Peyer's patch (tissue), 4 donors: ENCODE measurements at regions not wholly inside any gene's neighbourhood (a gene's known extent, or its start where the extent isn't known, plus 50 kb on each side); places are given as distances from the start of the nearest gene placed in this dataset.

Source experiments
- CTCF ChIP-seq, 6 experiments: fragments of 450-650 bp in 4 of 6; fragments of 200-600 bp in 2 of 6; sonication (generic) in 1 of 6; IDR thresholded peaks; one replicate each; pipeline ENCODE4 v1.5.1; 2017 to 2019; ENCODE audit warnings: antibody characterized with exemption in 6 of 6, mild to moderate bottlenecking in 3 of 6, moderate library complexity in 1 of 6
- POLR2A ChIP-seq, 2 donors: fragments of 450-650 bp; IDR thresholded peaks; one replicate each; pipeline ENCODE4 v1.5.1; 2017; ENCODE audit warnings: antibody characterized with exemption in 2 of 2, mild to moderate bottlenecking in 2 of 2, moderate library complexity in 2 of 2

GRCh38 chr3:56856752-56857151, 55.0 kb upstream of the ARHGEF3 start:
- TF ChIP-seq CTCF (IDR thresholded peaks at IDR 0.05) = no peak
- TF ChIP-seq POLR2A (IDR thresholded peaks at IDR 0.05) = no peak
